ENCODE measurements at regions not wholly inside any gene's neighbourhood (a gene's known extent, or its start where the extent isn't known, plus 50 kb on each side); places are given as distances from the start of the nearest gene placed in this dataset.

- Histone ChIP-seq H3K4ac (ENCODE audit: low read depth in 1 of 2, low read length in 2 of 2) (no peak overlapping the region), H3K18ac (ENCODE audit: low read depth in 1 of 2, low read length in 2 of 2) (no peak overlapping the region), H2BK12ac (ENCODE audit: low read length in 2 of 2) (no peak overlapping the region), H3K4me3 (ENCODE audit: insufficient read depth in 1 of 2, low read depth in 1 of 2, low read length in 2 of 2) (no peak overlapping the region), H3K79me1 (replicated peaks; ENCODE audit: low read length, poor library complexity, severe bottlenecking) (no peaks in the 10 kb centered on the region), H4K8ac (ENCODE audit: low read length) (no peak overlapping the region), H3K14ac (ENCODE audit: low read length in 2 of 2) (no peak overlapping the region), H2AFZ (ENCODE audit: low read depth, low read length) (no peak overlapping the region), H2BK15ac (ENCODE audit: low read depth, poor library complexity, severe bottlenecking) (no peak overlapping the region), H3K9ac (ENCODE audit: low read length) (no peak overlapping the region), H3K23ac (ENCODE audit: low read length in 2 of 2) (no peak overlapping the region), H2AK5ac (ENCODE audit: low read length, severe bottlenecking) (no peak overlapping the region), H3K27ac (ENCODE audit: low read length, poor library complexity, severe bottlenecking) (no peak overlapping the region), H4K91ac (ENCODE audit: low read length) (no peak overlapping the region), H3K4me2 (ENCODE audit: low read length, poor library complexity, severe bottlenecking) (no peak overlapping the region), H2BK5ac (ENCODE audit: low read depth, low read length, poor library complexity, severe bottlenecking) (no peak overlapping the region), H3K4me1 (ENCODE audit: control insufficient read depth, insufficient read depth, low read depth, low read length) (no peaks in the 10 kb centered on the region), H2BK120ac (ENCODE audit: low read depth, low read length) (no peak overlapping the region), H3K36me3 (ENCODE audit: control insufficient read depth in 1 of 2, insufficient read depth in 2 of 2, low read depth in 1 of 2, low read length in 2 of 2) (no peaks in the 10 kb centered on the region), H3K9me3 (ENCODE audit: control insufficient read depth, low read length) (peaks cover 13% of the 10 kb centered on the region), H3K27me3 (ENCODE audit: control insufficient read depth in 1 of 2, insufficient read depth in 1 of 2, low read length in 2 of 2) (no peaks in the 10 kb centered on the region)
- 64% methylated on average over 4 of the region's 4 CpGs for WGBS
- no peak for DNase-seq
Measured at GRCh38 chr11:43010042-43010441, 301.8 kb upstream of the API5 start.

GRCh38 chr11:43012606-43013005 lies 299.2 kb upstream of the API5 start:
- no peak overlapping the region for H4K8ac ChIP-seq (ENCODE audit: low read length)
- H3K18ac ChIP-seq (ENCODE audit: low read depth in 1 of 2, low read length in 2 of 2), result no peak overlapping the region
- peaks cover 13% of the 10 kb centered on the region for H3K9me3 ChIP-seq (ENCODE audit: control insufficient read depth, low read length)
- 83% methylated on average over 2 of the region's 2 CpGs for WGBS
- no peak overlapping the region for H2BK15ac ChIP-seq (ENCODE audit: low read depth, poor library complexity, severe bottlenecking)
- no peak for DNase-seq
- no peak overlapping the region for H3K27ac ChIP-seq (ENCODE audit: low read length, poor library complexity, severe bottlenecking)
- no peak overlapping the region for H2AK5ac ChIP-seq (ENCODE audit: low read length, severe bottlenecking)
- H2BK5ac ChIP-seq (ENCODE audit: low read depth, low read length, poor library complexity, severe bottlenecking), result no peak overlapping the region
- no peaks in the 10 kb centered on the region for H3K36me3 ChIP-seq (ENCODE audit: control insufficient read depth in 1 of 2, insufficient read depth in 2 of 2, low read depth in 1 of 2, low read length in 2 of 2)
- no peak overlapping the region for H3K14ac ChIP-seq (ENCODE audit: low read length in 2 of 2)
- no peak overlapping the region for H3K4me2 ChIP-seq (ENCODE audit: low read length, poor library complexity, severe bottlenecking)
- H3K9ac ChIP-seq (ENCODE audit: low read length), result no peak overlapping the region
- no peaks in the 10 kb centered on the region for H3K79me1 ChIP-seq (replicated peaks; ENCODE audit: low read length, poor library complexity, severe bottlenecking)
- H2AFZ ChIP-seq (ENCODE audit: low read depth, low read length), result no peak overlapping the region
- H3K27me3 ChIP-seq (ENCODE audit: control insufficient read depth in 1 of 2, insufficient read depth in 1 of 2, low read length in 2 of 2), result no peaks in the 10 kb centered on the region
- H4K91ac ChIP-seq (ENCODE audit: low read length), result no peak overlapping the region
- H3K23ac ChIP-seq (ENCODE audit: low read length in 2 of 2), result no peak overlapping the region
- H2BK12ac ChIP-seq (ENCODE audit: low read length in 2 of 2), result no peak overlapping the region
- no peaks in the 10 kb centered on the region for H3K4me1 ChIP-seq (ENCODE audit: control insufficient read depth, insufficient read depth, low read depth, low read length)
- H3K4me3 ChIP-seq (ENCODE audit: insufficient read depth in 1 of 2, low read depth in 1 of 2, low read length in 2 of 2), result no peak overlapping the region
- H2BK120ac ChIP-seq (ENCODE audit: low read depth, low read length), result no peak overlapping the region
- no peak overlapping the region for H3K4ac ChIP-seq (ENCODE audit: low read depth in 1 of 2, low read length in 2 of 2)

GRCh38 chr11:43021466-43021865 lies 290.3 kb upstream of the API5 start:
- H2BK12ac ChIP-seq (ENCODE audit: low read length in 2 of 2), result no peak overlapping the region
- H3K27me3 ChIP-seq (ENCODE audit: control insufficient read depth in 1 of 2, insufficient read depth in 1 of 2, low read length in 2 of 2), result no peaks in the 10 kb centered on the region
- no peaks in the 10 kb centered on the region for H3K36me3 ChIP-seq (ENCODE audit: control insufficient read depth in 1 of 2, insufficient read depth in 2 of 2, low read depth in 1 of 2, low read length in 2 of 2)
- no peak overlapping the region for H2AK5ac ChIP-seq (ENCODE audit: low read length, severe bottlenecking)
- H2AFZ ChIP-seq (ENCODE audit: low read depth, low read length), result no peak overlapping the region
- no peaks in the 10 kb centered on the region for H3K9me3 ChIP-seq (ENCODE audit: control insufficient read depth, low read length)
- no peaks in the 10 kb centered on the region for H3K79me1 ChIP-seq (replicated peaks; ENCODE audit: low read length, poor library complexity, severe bottlenecking)
- no peak overlapping the region for H3K27ac ChIP-seq (ENCODE audit: low read length, poor library complexity, severe bottlenecking)
- H2BK5ac ChIP-seq (ENCODE audit: low read depth, low read length, poor library complexity, severe bottlenecking), result no peak overlapping the region
- H3K4me3 ChIP-seq (ENCODE audit: insufficient read depth in 1 of 2, low read depth in 1 of 2, low read length in 2 of 2), result no peak overlapping the region
- H3K14ac ChIP-seq (ENCODE audit: low read length in 2 of 2), result no peak overlapping the region
- no peak overlapping the region for H3K23ac ChIP-seq (ENCODE audit: low read length in 2 of 2)
- H3K9ac ChIP-seq (ENCODE audit: low read length), result no peak overlapping the region
- no peak overlapping the region for H2BK120ac ChIP-seq (ENCODE audit: low read depth, low read length)
- H4K8ac ChIP-seq (ENCODE audit: low read length), result no peak overlapping the region
- H3K4me2 ChIP-seq (ENCODE audit: low read length, poor library complexity, severe bottlenecking), result no peak overlapping the region
- no peak overlapping the region for H4K91ac ChIP-seq (ENCODE audit: low read length)
- no peak overlapping the region for H3K18ac ChIP-seq (ENCODE audit: low read depth in 1 of 2, low read length in 2 of 2)
- H3K4me1 ChIP-seq (ENCODE audit: control insufficient read depth, insufficient read depth, low read depth, low read length), result no peaks in the 10 kb centered on the region
- no peak overlapping the region for H2BK15ac ChIP-seq (ENCODE audit: low read depth, poor library complexity, severe bottlenecking)
- no peak overlapping the region for H3K4ac ChIP-seq (ENCODE audit: low read depth in 1 of 2, low read length in 2 of 2)
- no peak for DNase-seq

GRCh38 chr11:43034341-43034740 lies 277.5 kb upstream of the API5 start:
- Histone ChIP-seq H3K4me3 (ENCODE audit: insufficient read depth in 1 of 2, low read depth in 1 of 2, low read length in 2 of 2) (no peak overlapping the region), H3K14ac (ENCODE audit: low read length in 2 of 2) (no peak overlapping the region), H2BK120ac (ENCODE audit: low read depth, low read length) (no peak overlapping the region), H3K23ac (ENCODE audit: low read length in 2 of 2) (no peak overlapping the region), H3K4me2 (ENCODE audit: low read length, poor library complexity, severe bottlenecking) (no peak overlapping the region), H2BK5ac (ENCODE audit: low read depth, low read length, poor library complexity, severe bottlenecking) (no peak overlapping the region), H3K79me1 (replicated peaks; ENCODE audit: low read length, poor library complexity, severe bottlenecking) (no peaks in the 10 kb centered on the region), H4K91ac (ENCODE audit: low read length) (no peak overlapping the region), H2AFZ (ENCODE audit: low read depth, low read length) (no peak overlapping the region), H3K18ac (ENCODE audit: low read depth in 1 of 2, low read length in 2 of 2) (no peak overlapping the region), H4K8ac (ENCODE audit: low read length) (no peak overlapping the region), H3K36me3 (ENCODE audit: control insufficient read depth in 1 of 2, insufficient read depth in 2 of 2, low read depth in 1 of 2, low read length in 2 of 2) (no peaks in the 10 kb centered on the region), H3K9ac (ENCODE audit: low read length) (no peak overlapping the region), H3K27ac (ENCODE audit: low read length, poor library complexity, severe bottlenecking) (no peak overlapping the region), H2AK5ac (ENCODE audit: low read length, severe bottlenecking) (no peak overlapping the region), H2BK12ac (ENCODE audit: low read length in 2 of 2) (no peak overlapping the region), H3K4ac (ENCODE audit: low read depth in 1 of 2, low read length in 2 of 2) (no peak overlapping the region), H3K9me3 (ENCODE audit: control insufficient read depth, low read length) (no peaks in the 10 kb centered on the region), H3K27me3 (ENCODE audit: control insufficient read depth in 1 of 2, insufficient read depth in 1 of 2, low read length in 2 of 2) (no peaks in the 10 kb centered on the region), H2BK15ac (ENCODE audit: low read depth, poor library complexity, severe bottlenecking) (no peak overlapping the region), H3K4me1 (ENCODE audit: control insufficient read depth, insufficient read depth, low read depth, low read length) (no peaks in the 10 kb centered on the region)
- 61% methylated on average over 2 of the region's 3 CpGs for WGBS
- no peak for DNase-seq

All from mesenchymal stem cell (in vitro differentiated cells and primary cell).